Endodermal cell (in vitro differentiated cells): ENCODE measurements at regions not wholly inside any gene's neighbourhood (a gene's known extent, or its start where the extent isn't known, plus 50 kb on each side); places are given as distances from the start of the nearest gene placed in this dataset.
"Not testable (repeated sequence)": the region's sequence is repeated elsewhere in the genome, so short reads cannot be mapped to it uniquely, and the experiment has no call there.

Experiments used
- DNase-seq: peaks from one replicate; pipeline ENCODE4 v3.0.0-alpha.2; 2017
- H3K27ac ChIP-seq: 2 replicates; pipeline ENCODE4 v1.5.1; 2013; ENCODE audit warnings: mild to moderate bottlenecking, low read depth, low read length, moderate library complexity
- H3K27me3 ChIP-seq: 2 replicates; pipeline ENCODE4 v1.6.1; 2013; ENCODE audit warnings: mild to moderate bottlenecking, low read length, moderate library complexity; ENCODE audit not compliant: insufficient read depth, control insufficient read depth, poor library complexity, severe bottlenecking
- H3K36me3 ChIP-seq: 2 replicates; pipeline ENCODE4 v1.7.0; 2013; ENCODE audit warnings: mild to moderate bottlenecking, low read length, moderate library complexity; ENCODE audit not compliant: control insufficient read depth, insufficient read depth
- H3K4me1 ChIP-seq: one replicate; pipeline ENCODE4 v1.7.0; 2013; ENCODE audit warnings: low read length; ENCODE audit not compliant: control insufficient read depth, insufficient read depth
- H3K4me3 ChIP-seq: 2 replicates; pipeline ENCODE4 v1.5.1; 2013; ENCODE audit warnings: mild to moderate bottlenecking, low read length, moderate library complexity
- H3K9ac ChIP-seq: 2 replicates; pipeline ENCODE4 v1.6.1; 2013; ENCODE audit warnings: mild to moderate bottlenecking, low read length, moderate library complexity; ENCODE audit not compliant: poor library complexity, severe bottlenecking; ENCODE audit errors: extremely low read depth
- H3K9me3 ChIP-seq: 2 replicates; pipeline ENCODE4 v1.6.1; 2013; ENCODE audit warnings: mild to moderate bottlenecking, low read length, moderate library complexity; ENCODE audit not compliant: control insufficient read depth
- H3K27ac Mint-ChIP-seq: 2 replicates; pipeline ENCODE4 v1.8.0; 2020; ENCODE audit warnings: mixed read lengths
- H3K27me3 Mint-ChIP-seq: 2 replicates; pipeline ENCODE4 v1.8.0; 2021; ENCODE audit warnings: mild to moderate bottlenecking, mixed read lengths; ENCODE audit not compliant: insufficient read depth
- H3K36me3 Mint-ChIP-seq: 2 replicates; pipeline ENCODE4 v1.8.0; 2020; ENCODE audit warnings: low read depth, mixed read lengths
- H3K4me1 Mint-ChIP-seq: 2 replicates; pipeline ENCODE4 v1.8.0; 2020; ENCODE audit warnings: mixed read lengths
- H3K4me3 Mint-ChIP-seq: 2 replicates; pipeline ENCODE4 v1.8.0; 2020; ENCODE audit warnings: mild to moderate bottlenecking, moderate library complexity, mixed read lengths
- H3K9me3 Mint-ChIP-seq: 2 replicates; pipeline ENCODE4 v1.8.0; 2020; ENCODE audit warnings: mild to moderate bottlenecking, mixed read lengths
- WGBS, 2 experiments: methylation state at CpG; one replicate each; pipeline versions ENCODE4 v1.1.5 to v1.1.7; 2013; ENCODE audit warnings: missing lambda C conversion rate in 2 of 2, mixed read lengths in 1 of 2; ENCODE audit not compliant: insufficient coverage in 1 of 2, insufficient read length in 1 of 2; 5-methylcytosine and 5-hydroxymethylcytosine counted together
- TF ChIP-seq, protein P1 (sequence below): fragments of 200-600 bp; sonication (generic); conservative IDR thresholded peaks from 2 replicates; pipeline ENCODE4 v1.5.0; 2021; ENCODE audit warnings: antibody characterized with exemption, mild to moderate bottlenecking

DNA sequence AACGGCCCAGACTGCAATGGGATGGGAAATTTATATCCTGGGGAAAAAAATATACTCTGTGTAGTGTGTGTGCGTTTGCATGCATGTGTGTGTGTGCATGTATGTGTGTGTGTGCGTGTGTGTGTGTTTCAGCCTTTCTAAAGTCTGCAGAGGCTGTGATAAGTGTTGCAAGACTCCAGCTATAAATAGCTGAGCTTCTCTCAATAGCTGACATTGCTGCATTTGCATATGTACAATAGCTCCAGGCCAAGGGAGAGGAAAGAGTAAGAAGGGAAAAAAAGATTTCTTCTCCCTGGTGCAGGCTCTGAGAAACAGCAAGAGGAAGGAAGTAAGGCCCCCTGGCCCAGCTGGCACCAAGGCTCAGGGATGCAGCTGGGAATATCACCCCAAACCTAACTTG, 483.0 kb downstream of the MN1 start:
- no peaks in the 10 kb centered on the region for H3K36me3 ChIP-seq
- Mint-ChIP-seq H3K36me3 (no peaks in the 10 kb centered on the region), H3K9me3 (peaks cover 15% of the 10 kb centered on the region), H3K4me3 (no peak overlapping the region), H3K4me1 (peaks cover 2% of the 10 kb centered on the region), H3K27ac (no peak overlapping the region), H3K27me3 (peaks cover 33% of the 10 kb centered on the region)
- TF ChIP-seq, protein P1, sequence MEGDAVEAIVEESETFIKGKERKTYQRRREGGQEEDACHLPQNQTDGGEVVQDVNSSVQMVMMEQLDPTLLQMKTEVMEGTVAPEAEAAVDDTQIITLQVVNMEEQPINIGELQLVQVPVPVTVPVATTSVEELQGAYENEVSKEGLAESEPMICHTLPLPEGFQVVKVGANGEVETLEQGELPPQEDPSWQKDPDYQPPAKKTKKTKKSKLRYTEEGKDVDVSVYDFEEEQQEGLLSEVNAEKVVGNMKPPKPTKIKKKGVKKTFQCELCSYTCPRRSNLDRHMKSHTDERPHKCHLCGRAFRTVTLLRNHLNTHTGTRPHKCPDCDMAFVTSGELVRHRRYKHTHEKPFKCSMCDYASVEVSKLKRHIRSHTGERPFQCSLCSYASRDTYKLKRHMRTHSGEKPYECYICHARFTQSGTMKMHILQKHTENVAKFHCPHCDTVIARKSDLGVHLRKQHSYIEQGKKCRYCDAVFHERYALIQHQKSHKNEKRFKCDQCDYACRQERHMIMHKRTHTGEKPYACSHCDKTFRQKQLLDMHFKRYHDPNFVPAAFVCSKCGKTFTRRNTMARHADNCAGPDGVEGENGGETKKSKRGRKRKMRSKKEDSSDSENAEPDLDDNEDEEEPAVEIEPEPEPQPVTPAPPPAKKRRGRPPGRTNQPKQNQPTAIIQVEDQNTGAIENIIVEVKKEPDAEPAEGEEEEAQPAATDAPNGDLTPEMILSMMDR = no peak
- H3K27me3 ChIP-seq = no peaks in the 10 kb centered on the region
- H3K9me3 ChIP-seq = no peaks in the 10 kb centered on the region
- H3K9ac ChIP-seq = no peak overlapping the region
- H3K4me1 ChIP-seq = no peaks in the 10 kb centered on the region
- no peak overlapping the region for H3K4me3 ChIP-seq
- 84 to 93% methylated on average over 2 to 3 of the region's 3 CpGs for whole genome bisulfite sequencing, 2 experiments
- no peak for DNase-seq
- peak overlapping the region; percentile 41 for H3K27ac ChIP-seq

DNA sequence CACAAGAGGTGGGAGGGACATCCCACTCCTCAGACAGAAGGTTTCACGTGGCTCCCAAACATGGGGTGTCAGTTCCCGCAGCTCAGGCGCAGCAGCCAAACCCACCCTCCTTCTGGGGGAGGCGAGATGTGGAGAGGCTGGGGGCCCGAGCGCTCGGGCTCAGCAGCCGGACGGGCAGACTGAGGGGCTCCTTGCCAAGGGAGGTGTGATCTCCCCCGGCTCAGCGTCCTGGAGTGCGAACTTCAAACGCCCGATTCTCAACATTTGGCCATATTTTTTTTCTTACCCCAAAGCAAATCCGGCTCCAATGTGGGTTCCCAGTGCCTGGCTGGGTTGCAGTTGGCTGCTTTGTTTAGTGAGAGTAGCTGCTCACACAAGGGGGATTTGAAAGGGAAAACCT, 477.9 kb downstream of the MN1 start:
- Mint-ChIP-seq H3K36me3 (no peaks in the 10 kb centered on the region), H3K4me3 (no peak overlapping the region), H3K9me3 (peaks cover 14% of the 10 kb centered on the region), H3K27ac (no peak overlapping the region), H3K27me3 (peaks cover 28% of the 10 kb centered on the region), H3K4me1 (no peaks in the 10 kb centered on the region)
- Histone ChIP-seq H3K9ac (no peak overlapping the region), H3K9me3 (no peaks in the 10 kb centered on the region), H3K4me1 (no peaks in the 10 kb centered on the region), H3K4me3 (no peak overlapping the region), H3K27me3 (no peaks in the 10 kb centered on the region), H3K36me3 (no peaks in the 10 kb centered on the region), H3K27ac (no peak overlapping the region)
- no peak for DNase-seq
- WGBS, 2 experiments = 87 to 96% methylated on average over 5 to 15 of the region's 15 CpGs
- TF ChIP-seq, protein P1 = no peak

DNA sequence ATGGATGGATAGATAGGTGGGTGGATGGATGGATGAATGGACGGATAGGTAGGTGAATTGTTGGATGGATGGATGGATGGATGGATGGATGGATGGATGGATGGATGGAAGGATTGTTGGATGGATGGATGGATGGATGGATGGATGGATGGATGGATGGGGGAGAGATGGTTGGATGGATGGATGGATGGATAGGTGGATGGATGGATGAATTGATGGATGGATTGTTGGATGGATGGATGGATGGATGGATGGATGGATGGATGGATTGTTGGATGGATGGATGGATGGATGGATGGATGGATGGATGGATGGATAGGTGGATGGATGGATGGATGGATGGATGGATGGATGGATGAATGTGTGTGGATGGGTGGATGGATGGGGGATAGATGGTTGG, 476.6 kb downstream of the MN1 start:
- H3K36me3 ChIP-seq, H3K27me3 ChIP-seq, H3K9ac ChIP-seq, H3K9me3 Mint-ChIP-seq, H3K36me3 Mint-ChIP-seq, H3K4me3 Mint-ChIP-seq, H3K4me3 ChIP-seq, H3K9me3 ChIP-seq, H3K4me1 Mint-ChIP-seq, H3K4me1 ChIP-seq, H3K27ac ChIP-seq, H3K27ac Mint-ChIP-seq, DNase-seq: not testable (repeated sequence)
- whole genome bisulfite sequencing, 2 experiments = 85% methylated on average over 1 of the region's 1 CpG; no CpG with 5 or more reads in 1 of the 2 experiments
- H3K27me3 Mint-ChIP-seq = peaks cover 28% of the 10 kb centered on the region

DNA sequence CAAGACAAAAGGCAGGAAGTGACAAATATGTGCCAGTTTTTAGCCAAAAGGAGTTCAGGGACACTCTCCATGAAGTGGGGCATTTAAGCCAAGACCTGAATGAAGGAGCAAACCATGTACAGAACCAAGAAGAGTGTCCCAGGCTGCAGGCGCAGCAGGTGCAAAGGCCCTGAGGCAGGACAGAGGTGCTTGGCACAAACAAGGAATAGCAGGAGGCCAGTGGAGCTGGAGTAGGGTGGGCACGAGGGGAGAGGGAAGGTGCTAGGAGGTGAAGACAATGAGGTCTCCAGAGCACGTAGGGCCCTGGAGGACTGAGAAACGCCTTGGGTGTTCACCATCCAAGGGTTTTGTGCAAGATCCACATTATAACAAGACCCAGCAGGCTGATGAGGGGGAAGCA, 474.1 kb downstream of the MN1 start:
- Histone ChIP-seq H3K27ac (no peak overlapping the region), H3K27me3 (no peaks in the 10 kb centered on the region), H3K9ac (no peak overlapping the region), H3K36me3 (no peaks in the 10 kb centered on the region), H3K9me3 (no peaks in the 10 kb centered on the region), H3K4me1 (no peaks in the 10 kb centered on the region), H3K4me3 (no peak overlapping the region)
- WGBS, 2 experiments = 86 to 91% methylated on average over 2 to 4 of the region's 4 CpGs
- Mint-ChIP-seq H3K9me3 (no peaks in the 10 kb centered on the region), H3K4me3 (no peak overlapping the region), H3K4me1 (peaks cover 3% of the 10 kb centered on the region), H3K27ac (no peak overlapping the region), H3K27me3 (peaks cover 26% of the 10 kb centered on the region), H3K36me3 (no peaks in the 10 kb centered on the region)
- TF ChIP-seq, protein P1 = no peak
- DNase-seq = no peak
